ENCODE measurements at regions not wholly inside any gene's neighbourhood (a gene's known extent, or its start where the extent isn't known, plus 50 kb on each side); places are given as distances from the start of the nearest gene placed in this dataset.

GRCh38 chr16:64225696-64226095 lies 896.2 kb downstream of the CDH11 start (continued):
- no peak for TF ChIP-seq BCL3 (IDR thresholded peaks at IDR 0.05; ENCODE audit: borderline replicate concordance, insufficient read depth, low read depth, low read length, poor library complexity, severe bottlenecking)

DNA sequence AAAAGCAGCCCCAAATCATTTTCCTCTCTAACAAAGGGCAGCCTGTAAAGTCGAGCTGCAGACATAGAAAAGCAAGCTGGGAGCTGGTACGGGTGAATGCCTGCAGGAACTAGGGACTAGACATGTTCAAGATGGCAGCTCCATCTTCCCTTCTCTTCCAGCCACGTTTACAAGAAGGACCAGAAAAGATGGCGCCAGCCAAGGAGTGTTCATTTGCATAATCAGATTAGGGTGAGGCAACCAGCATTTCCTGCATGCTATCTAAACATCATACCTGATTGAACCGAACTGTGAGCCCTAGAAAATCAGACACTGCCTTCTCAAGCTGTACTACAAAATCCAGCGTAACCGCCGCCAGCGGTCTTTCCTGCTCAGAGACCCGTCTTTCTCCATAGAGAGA lies 896.8 kb downstream of the CDH11 start:
- H2AFZ ChIP-seq (ENCODE audit: control insufficient read depth, low read depth, low read length) = no peak overlapping the region
- ChIA-PET RAD21 (ENCODE audit: unreplicated experiment) (no interaction called here), SMC1A (ENCODE audit: uncharacterized antibody, unreplicated experiment) (no interaction called here), POLR2A (no interaction called here), CTCF (interaction anchor here (0.6 kb wide), 1 partner anchor 8 kb away, joined by 3 read pairs; no protein-coding TSS in a partner anchor)
- in situ Hi-C loops (cut with MboI) = no loop called here
- H3K4me3 ChIP-seq = no peak overlapping the region
- no peaks in the 10 kb centered on the region for H3K36me3 ChIP-seq (ENCODE audit: control insufficient read depth in 2 of 2, insufficient read depth in 2 of 2, low read length in 1 of 2)
- FAIRE-seq = no peak
- no peak overlapping the region for H3K4me2 ChIP-seq (ENCODE audit: control insufficient read depth, insufficient read depth)
- no peak for DNase-seq (ENCODE audit: low read depth, low spot score)
- no peak overlapping the region for H3K27ac ChIP-seq (ENCODE audit: control insufficient read depth, insufficient read depth)
- 36% methylated on average over 10 of the region's 10 CpGs for WGBS (ENCODE audit: insufficient coverage, insufficient replicate concordance, low lambda C conversion rate, missing lambda C conversion rate)
- intact Hi-C loops (cut with micrococcal nuclease; ENCODE audit: unreplicated experiment) = no loop called here
- H3K27me3 ChIP-seq (replicated peaks in 1 of 2; ENCODE audit: control insufficient read depth in 2 of 2, insufficient read depth in 2 of 2, low read length in 1 of 2) = no peaks in the 10 kb centered on the region
- no peaks in the 10 kb centered on the region for H4K20me1 ChIP-seq (ENCODE audit: control insufficient read depth, insufficient read depth)
- no peaks in the 10 kb centered on the region for H3K79me2 ChIP-seq (ENCODE audit: control insufficient read depth, insufficient read depth, low read length)
- ATAC-seq = no peak
- H3K9ac ChIP-seq (ENCODE audit: control insufficient read depth, insufficient read depth, low read length) = no peak overlapping the region
- H3K4me1 ChIP-seq (ENCODE audit: control insufficient read depth, insufficient read depth, low read length) = no peaks in the 10 kb centered on the region
- H3K9me3 ChIP-seq (replicated peaks; ENCODE audit: control insufficient read depth, insufficient read depth, low read length) = no peaks in the 10 kb centered on the region
- no TSS peak for BruUV-seq (replicated peaks)
- TF ChIP-seq PRDM15 (CRISPR knock-in tag; IDR thresholded peaks at IDR 0.05) (no peak), HDAC6 (IDR thresholded peaks at IDR 0.05; ENCODE audit: unreplicated experiment) (no peak), POLR2A (IDR thresholded peaks at IDR 0.05; ENCODE audit: low read depth, low read length) (no peak), FOXK2 (IDR thresholded peaks at IDR 0.05) (no peak), NR2C2 (IDR thresholded peaks at IDR 0.05; ENCODE audit: borderline replicate concordance, control insufficient read depth, insufficient read length, low read depth) (no peak), ZSCAN29 (IDR thresholded peaks at IDR 0.05) (no peak), RAD51 (IDR thresholded peaks at IDR 0.05) (no peak), FOXM1 (IDR thresholded peaks at IDR 0.05; ENCODE audit: low read depth, low read length) (no peak), ZNF384 (IDR thresholded peaks at IDR 0.05; ENCODE audit: borderline replicate concordance, low read depth, low read length) (no peak), GABPA (IDR thresholded peaks at IDR 0.05; ENCODE audit: low read depth) (no peak), CBX3 (IDR thresholded peaks at IDR 0.05; ENCODE audit: borderline replicate concordance, low read depth) (no peak), ZBTB40 (IDR thresholded peaks at IDR 0.05; ENCODE audit: borderline replicate concordance) (no peak), CREB1 (IDR thresholded peaks at IDR 0.05; ENCODE audit: low read depth) (no peak), SP1 (IDR thresholded peaks at IDR 0.05; ENCODE audit: low read depth, low read length) (no peak), YBX1 (IDR thresholded peaks at IDR 0.05) (no peak)
